SU-DHL-6 (cell line): ENCODE measurements at regions not wholly inside any gene's neighbourhood (a gene's known extent, or its start where the extent isn't known, plus 50 kb on each side); places are given as distances from the start of the nearest gene placed in this dataset.

Experiments used
- CTCF ChIP-seq: fragments of 200-600 bp; sonication (generic); IDR thresholded peaks from one replicate; pipeline ENCODE4 v1.5.1; 2017; ENCODE audit warnings: antibody characterized with exemption, mild to moderate bottlenecking, low read length, moderate library complexity; ENCODE audit not compliant: insufficient read depth, poor library complexity, severe bottlenecking
- EZH2phosphoT487 ChIP-seq: fragments of 200-600 bp; sonication (generic), shearing (Covaris generic); conservative IDR thresholded peaks from 2 replicates; pipeline ENCODE4 v1.6.1; 2018; ENCODE audit warnings: mild to moderate bottlenecking, antibody characterized with exemption, low read length, moderate library complexity, mixed read lengths

GRCh38 chr15:85986116-85986515 lies 93.6 kb upstream of the AGBL1 start:
- TF ChIP-seq CTCF (no peak), EZH2phosphoT487 (no peak)
